ENCODE measurements at regions not wholly inside any gene's neighbourhood (a gene's known extent, or its start where the extent isn't known, plus 50 kb on each side); places are given as distances from the start of the nearest gene placed in this dataset.

DNA sequence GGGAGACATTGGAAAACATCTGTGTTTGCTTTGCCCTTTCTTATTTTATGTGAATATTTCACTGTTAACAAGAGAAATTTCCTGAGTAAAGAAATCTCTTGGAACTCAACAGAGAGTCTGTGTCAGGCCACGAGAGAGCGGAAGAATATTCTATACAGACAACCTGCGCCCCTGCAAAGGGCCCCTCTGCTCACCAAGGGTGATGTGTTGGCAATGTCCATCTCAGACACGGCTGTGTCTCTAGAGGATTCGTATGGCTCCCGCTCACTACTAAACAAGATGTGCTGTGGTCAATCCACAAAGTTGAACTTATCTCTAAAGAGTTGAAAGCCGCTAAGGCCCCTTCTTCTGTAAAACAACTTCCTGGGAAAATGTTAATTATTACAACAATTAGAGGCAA, 241.0 kb upstream of the IRX1 start:
- H3K27me3 ChIP-seq (ENCODE audit: insufficient read depth, low read length): no peaks in the 10 kb centered on the region
- no peak overlapping the region for H3K27ac ChIP-seq (ENCODE audit: low read depth, low read length)
- no peaks in the 10 kb centered on the region for H3K36me3 ChIP-seq (ENCODE audit: control insufficient read depth in 1 of 2, insufficient read depth in 2 of 2, low read length in 2 of 2)
- H2AFZ ChIP-seq (ENCODE audit: low read depth, low read length, poor library complexity, severe bottlenecking): no peak overlapping the region
- no peak overlapping the region for H3K4me3 ChIP-seq (replicated peaks in 1 of 2; ENCODE audit: low read depth in 1 of 2, low read length in 2 of 2)
- no peak for TF ChIP-seq FOSL1 (IDR thresholded peaks at IDR 0.05; ENCODE audit: low read depth)
- TF ChIP-seq YY1 (IDR thresholded peaks at IDR 0.05; ENCODE audit: extremely low read depth, insufficient replicate concordance, low read depth, low read length): no peak
- TF ChIP-seq SRF (IDR thresholded peaks at IDR 0.05; ENCODE audit: low read depth): no peak
- TF ChIP-seq POLR2A (IDR thresholded peaks at IDR 0.05; ENCODE audit: borderline replicate concordance, extremely low read depth, insufficient read depth, insufficient read length): no peak
- no peak for TF ChIP-seq POLR2AphosphoS5 (IDR thresholded peaks at IDR 0.05; ENCODE audit: low read depth, low read length)
- no peak for TF ChIP-seq SP1 (IDR thresholded peaks at IDR 0.05; ENCODE audit: low read depth)
- no peak for TF ChIP-seq TCF7L2 (IDR thresholded peaks at IDR 0.05; ENCODE audit: borderline replicate concordance, extremely low read depth, insufficient read depth, insufficient read length)
- TF ChIP-seq, protein P1, sequence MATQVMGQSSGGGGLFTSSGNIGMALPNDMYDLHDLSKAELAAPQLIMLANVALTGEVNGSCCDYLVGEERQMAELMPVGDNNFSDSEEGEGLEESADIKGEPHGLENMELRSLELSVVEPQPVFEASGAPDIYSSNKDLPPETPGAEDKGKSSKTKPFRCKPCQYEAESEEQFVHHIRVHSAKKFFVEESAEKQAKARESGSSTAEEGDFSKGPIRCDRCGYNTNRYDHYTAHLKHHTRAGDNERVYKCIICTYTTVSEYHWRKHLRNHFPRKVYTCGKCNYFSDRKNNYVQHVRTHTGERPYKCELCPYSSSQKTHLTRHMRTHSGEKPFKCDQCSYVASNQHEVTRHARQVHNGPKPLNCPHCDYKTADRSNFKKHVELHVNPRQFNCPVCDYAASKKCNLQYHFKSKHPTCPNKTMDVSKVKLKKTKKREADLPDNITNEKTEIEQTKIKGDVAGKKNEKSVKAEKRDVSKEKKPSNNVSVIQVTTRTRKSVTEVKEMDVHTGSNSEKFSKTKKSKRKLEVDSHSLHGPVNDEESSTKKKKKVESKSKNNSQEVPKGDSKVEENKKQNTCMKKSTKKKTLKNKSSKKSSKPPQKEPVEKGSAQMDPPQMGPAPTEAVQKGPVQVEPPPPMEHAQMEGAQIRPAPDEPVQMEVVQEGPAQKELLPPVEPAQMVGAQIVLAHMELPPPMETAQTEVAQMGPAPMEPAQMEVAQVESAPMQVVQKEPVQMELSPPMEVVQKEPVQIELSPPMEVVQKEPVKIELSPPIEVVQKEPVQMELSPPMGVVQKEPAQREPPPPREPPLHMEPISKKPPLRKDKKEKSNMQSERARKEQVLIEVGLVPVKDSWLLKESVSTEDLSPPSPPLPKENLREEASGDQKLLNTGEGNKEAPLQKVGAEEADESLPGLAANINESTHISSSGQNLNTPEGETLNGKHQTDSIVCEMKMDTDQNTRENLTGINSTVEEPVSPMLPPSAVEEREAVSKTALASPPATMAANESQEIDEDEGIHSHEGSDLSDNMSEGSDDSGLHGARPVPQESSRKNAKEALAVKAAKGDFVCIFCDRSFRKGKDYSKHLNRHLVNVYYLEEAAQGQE (IDR thresholded peaks at IDR 0.05; ENCODE audit: low read depth): no peak
- no peak for TF ChIP-seq CBX3 (IDR thresholded peaks at IDR 0.05; ENCODE audit: low read depth)
- no peak for TF ChIP-seq JUND (IDR thresholded peaks at IDR 0.05)
- TF ChIP-seq, protein P2, sequence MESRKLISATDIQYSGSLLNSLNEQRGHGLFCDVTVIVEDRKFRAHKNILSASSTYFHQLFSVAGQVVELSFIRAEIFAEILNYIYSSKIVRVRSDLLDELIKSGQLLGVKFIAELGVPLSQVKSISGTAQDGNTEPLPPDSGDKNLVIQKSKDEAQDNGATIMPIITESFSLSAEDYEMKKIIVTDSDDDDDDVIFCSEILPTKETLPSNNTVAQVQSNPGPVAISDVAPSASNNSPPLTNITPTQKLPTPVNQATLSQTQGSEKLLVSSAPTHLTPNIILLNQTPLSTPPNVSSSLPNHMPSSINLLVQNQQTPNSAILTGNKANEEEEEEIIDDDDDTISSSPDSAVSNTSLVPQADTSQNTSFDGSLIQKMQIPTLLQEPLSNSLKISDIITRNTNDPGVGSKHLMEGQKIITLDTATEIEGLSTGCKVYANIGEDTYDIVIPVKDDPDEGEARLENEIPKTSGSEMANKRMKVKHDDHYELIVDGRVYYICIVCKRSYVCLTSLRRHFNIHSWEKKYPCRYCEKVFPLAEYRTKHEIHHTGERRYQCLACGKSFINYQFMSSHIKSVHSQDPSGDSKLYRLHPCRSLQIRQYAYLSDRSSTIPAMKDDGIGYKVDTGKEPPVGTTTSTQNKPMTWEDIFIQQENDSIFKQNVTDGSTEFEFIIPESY (IDR thresholded peaks at IDR 0.05; ENCODE audit: extremely low read depth, insufficient replicate concordance, low read length): no peak
- TF ChIP-seq, protein P3, sequence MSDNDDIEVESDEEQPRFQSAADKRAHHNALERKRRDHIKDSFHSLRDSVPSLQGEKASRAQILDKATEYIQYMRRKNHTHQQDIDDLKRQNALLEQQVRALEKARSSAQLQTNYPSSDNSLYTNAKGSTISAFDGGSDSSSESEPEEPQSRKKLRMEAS (IDR thresholded peaks at IDR 0.05): no peak
- no peak for TF ChIP-seq ZNF274 (IDR thresholded peaks at IDR 0.05; ENCODE audit: low read depth, low read length)
- TF ChIP-seq EGR1 (IDR thresholded peaks at IDR 0.05; ENCODE audit: low read depth): no peak
- TF ChIP-seq, protein P4, sequence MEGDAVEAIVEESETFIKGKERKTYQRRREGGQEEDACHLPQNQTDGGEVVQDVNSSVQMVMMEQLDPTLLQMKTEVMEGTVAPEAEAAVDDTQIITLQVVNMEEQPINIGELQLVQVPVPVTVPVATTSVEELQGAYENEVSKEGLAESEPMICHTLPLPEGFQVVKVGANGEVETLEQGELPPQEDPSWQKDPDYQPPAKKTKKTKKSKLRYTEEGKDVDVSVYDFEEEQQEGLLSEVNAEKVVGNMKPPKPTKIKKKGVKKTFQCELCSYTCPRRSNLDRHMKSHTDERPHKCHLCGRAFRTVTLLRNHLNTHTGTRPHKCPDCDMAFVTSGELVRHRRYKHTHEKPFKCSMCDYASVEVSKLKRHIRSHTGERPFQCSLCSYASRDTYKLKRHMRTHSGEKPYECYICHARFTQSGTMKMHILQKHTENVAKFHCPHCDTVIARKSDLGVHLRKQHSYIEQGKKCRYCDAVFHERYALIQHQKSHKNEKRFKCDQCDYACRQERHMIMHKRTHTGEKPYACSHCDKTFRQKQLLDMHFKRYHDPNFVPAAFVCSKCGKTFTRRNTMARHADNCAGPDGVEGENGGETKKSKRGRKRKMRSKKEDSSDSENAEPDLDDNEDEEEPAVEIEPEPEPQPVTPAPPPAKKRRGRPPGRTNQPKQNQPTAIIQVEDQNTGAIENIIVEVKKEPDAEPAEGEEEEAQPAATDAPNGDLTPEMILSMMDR (IDR thresholded peaks at IDR 0.05 in 2 of 3, conservative IDR thresholded peaks at IDR 0.05 in 1 of 3; ENCODE audit: borderline replicate concordance in 1 of 3, insufficient read depth in 1 of 3, low read depth in 2 of 3, low read length in 2 of 3): no peak
- TF ChIP-seq ZFX (IDR thresholded peaks at IDR 0.05): no peak
- H3K79me2 ChIP-seq (ENCODE audit: insufficient read depth, low read length): no peaks in the 10 kb centered on the region
- H4K20me1 ChIP-seq (ENCODE audit: insufficient read depth): no peaks in the 10 kb centered on the region
- H3K9me3 ChIP-seq (ENCODE audit: control insufficient read depth in 1 of 2, insufficient read depth in 1 of 2, low read depth in 1 of 2, low read length in 2 of 2): peaks cover 3 to 32% of the 10 kb centered on the region in 2 experiments; a peak in 2 of 4 replicates
- intact Hi-C loops (cut with micrococcal nuclease): no loop called here
- no peak overlapping the region for H3K9ac ChIP-seq (ENCODE audit: low read length)
- no peaks in the 10 kb centered on the region for H3K9me2 ChIP-seq (ENCODE audit: insufficient read depth)
- no TSS peak for BruUV-seq (replicated peaks)
- ChIA-PET CTCF (no interaction called here), POLR2A (no interaction called here), RAD21 (ENCODE audit: low non-redundant PET in 1 of 2, low total read pairs in 2 of 2, uncharacterized antibody in 2 of 2, unreplicated experiment in 2 of 2) (no interaction called here)
- no peak for ATAC-seq
- H3K4me2 ChIP-seq (ENCODE audit: low read length): no peak overlapping the region
- no peak for DNase-seq (ENCODE audit: low read depth, low spot score)
- H3K4me1 ChIP-seq (ENCODE audit: control insufficient read depth in 1 of 2, insufficient read depth in 2 of 2, low read length in 2 of 2): no peaks in the 10 kb centered on the region
